H1 (cell line): ENCODE measurements at regions not wholly inside any gene's neighbourhood (a gene's known extent, or its start where the extent isn't known, plus 50 kb on each side); places are given as distances from the start of the nearest gene placed in this dataset.

Source experiments
- ATF2 ChIP-seq: IDR thresholded peaks from 2 replicates; pipeline ENCODE4 v1.6.1; 2012; ENCODE audit warnings: low read length, inconsistent platforms
- CHD7 ChIP-seq: fragments of 300-600 bp; sonication (generic); IDR thresholded peaks from 2 replicates; pipeline ENCODE4 v1.7.1; 2012; ENCODE audit warnings: low read length, moderate library complexity, mild to moderate bottlenecking, inconsistent platforms; ENCODE audit not compliant: insufficient replicate concordance
- RAD21 ChIP-seq, 2 experiments: IDR thresholded peaks in 1 of 2; conservative IDR thresholded peaks in 1 of 2; 2 replicates each; pipeline ENCODE4 v1.6.1; 2011; ENCODE audit warnings: low read depth in 2 of 2, low read length in 2 of 2, improper control_type of control experiment in 1 of 2, inconsistent platforms in 1 of 2, mild to moderate bottlenecking in 1 of 2, moderate library complexity in 1 of 2

- no peak for TF ChIP-seq CHD7
- TF ChIP-seq RAD21 (IDR thresholded peaks at IDR 0.05 in 1 of 2, conservative IDR thresholded peaks at IDR 0.05 in 1 of 2; ENCODE audit: low read depth in 2 of 2, low read length in 2 of 2), result no peak
- TF ChIP-seq ATF2, result no peak
These were observed 325.1 kb upstream of the DCN start (continued) for GRCh38 chr12:91507754-91508153.
